ENCODE measurements at regions not wholly inside any gene's neighbourhood (a gene's known extent, or its start where the extent isn't known, plus 50 kb on each side); places are given as distances from the start of the nearest gene placed in this dataset.

- Histone ChIP-seq H3K9me3 (ENCODE audit: control insufficient read depth, insufficient read depth, low read depth, low read length) (no peaks in the 10 kb centered on the region), H3K79me2 (ENCODE audit: control insufficient read depth, insufficient read depth, low read length) (no peaks in the 10 kb centered on the region), H3K9ac (ENCODE audit: insufficient read depth, low read length) (no peak overlapping the region), H3K4me1 (ENCODE audit: control insufficient read depth, extremely low read depth, insufficient read depth, low read length) (no peaks in the 10 kb centered on the region), H4K20me1 (ENCODE audit: control insufficient read depth, extremely low read depth, insufficient read depth, low read length) (no peaks in the 10 kb centered on the region), H3K4me2 (ENCODE audit: extremely low read depth, insufficient read depth, low read length) (no peak overlapping the region), H2AFZ (ENCODE audit: low read length) (no peak overlapping the region), H3K27ac (ENCODE audit: insufficient read depth, low read length) (no peak overlapping the region), H3K4me3 (replicated peaks in 1 of 4; ENCODE audit: control extremely low read depth in 1 of 4, insufficient read depth in 1 of 4, low read depth in 3 of 4, low read length in 4 of 4) (no peak overlapping the region), H3K36me3 (ENCODE audit: control insufficient read depth, insufficient read depth, low read length) (no peaks in the 10 kb centered on the region), H3K27me3 (ENCODE audit: control insufficient read depth, insufficient read depth, low read length) (no peaks in the 10 kb centered on the region)
- TF ChIP-seq EZH2 (IDR thresholded peaks at IDR 0.05; ENCODE audit: low read length, missing control alignments) = no peak
- no peak for TF ChIP-seq CTCF (conservative IDR thresholded peaks at IDR 0.05 in 1 of 2, IDR thresholded peaks at IDR 0.05 in 1 of 2; ENCODE audit: low read depth in 1 of 2, low read length in 2 of 2)
- DNase-seq (ENCODE audit: low read depth in 2 of 2) = no peak
Observed at GRCh38 chr7:47715631-47716068, 133.7 kb upstream of the TNS3 start.

- Histone ChIP-seq H3K36me3 (ENCODE audit: control insufficient read depth, insufficient read depth, low read length) (no peaks in the 10 kb centered on the region), H3K4me2 (ENCODE audit: extremely low read depth, insufficient read depth, low read length) (no peak overlapping the region), H4K20me1 (ENCODE audit: control insufficient read depth, extremely low read depth, insufficient read depth, low read length) (no peaks in the 10 kb centered on the region), H3K27ac (ENCODE audit: insufficient read depth, low read length) (no peak overlapping the region), H3K4me3 (replicated peaks in 1 of 4; ENCODE audit: control extremely low read depth in 1 of 4, insufficient read depth in 1 of 4, low read depth in 3 of 4, low read length in 4 of 4) (no peak overlapping the region), H3K9me3 (ENCODE audit: control insufficient read depth, insufficient read depth, low read depth, low read length) (no peaks in the 10 kb centered on the region), H3K9ac (ENCODE audit: insufficient read depth, low read length) (no peak overlapping the region), H3K79me2 (ENCODE audit: control insufficient read depth, insufficient read depth, low read length) (no peaks in the 10 kb centered on the region), H3K27me3 (ENCODE audit: control insufficient read depth, insufficient read depth, low read length) (no peaks in the 10 kb centered on the region), H3K4me1 (ENCODE audit: control insufficient read depth, extremely low read depth, insufficient read depth, low read length) (no peaks in the 10 kb centered on the region), H2AFZ (ENCODE audit: low read length) (no peak overlapping the region)
- TF ChIP-seq CTCF (conservative IDR thresholded peaks at IDR 0.05 in 1 of 2, IDR thresholded peaks at IDR 0.05 in 1 of 2; ENCODE audit: low read depth in 1 of 2, low read length in 2 of 2) = no peak
- TF ChIP-seq EZH2 (IDR thresholded peaks at IDR 0.05; ENCODE audit: low read length, missing control alignments) = no peak
- DNase-seq (ENCODE audit: low read depth in 2 of 2) = no peak
Observed at GRCh38 chr7:47714669-47715607, 133.0 kb upstream of the TNS3 start.

- no peak for DNase-seq (ENCODE audit: low read depth in 2 of 2)
Observed at GRCh38 chr7:47713595-47713994, 131.7 kb upstream of the TNS3 start.

More at GRCh38 chr7:47713595-47713994, 131.7 kb upstream of the TNS3 start:
- Histone ChIP-seq H3K9ac (ENCODE audit: insufficient read depth, low read length) (no peak overlapping the region), H3K27ac (ENCODE audit: insufficient read depth, low read length) (no peak overlapping the region), H3K4me1 (ENCODE audit: control insufficient read depth, extremely low read depth, insufficient read depth, low read length) (no peaks in the 10 kb centered on the region), H3K36me3 (ENCODE audit: control insufficient read depth, insufficient read depth, low read length) (no peaks in the 10 kb centered on the region), H3K4me3 (replicated peaks in 1 of 4; ENCODE audit: control extremely low read depth in 1 of 4, insufficient read depth in 1 of 4, low read depth in 3 of 4, low read length in 4 of 4) (no peak overlapping the region), H3K4me2 (ENCODE audit: extremely low read depth, insufficient read depth, low read length) (no peak overlapping the region), H3K27me3 (ENCODE audit: control insufficient read depth, insufficient read depth, low read length) (no peaks in the 10 kb centered on the region), H3K9me3 (ENCODE audit: control insufficient read depth, insufficient read depth, low read depth, low read length) (no peaks in the 10 kb centered on the region), H4K20me1 (ENCODE audit: control insufficient read depth, extremely low read depth, insufficient read depth, low read length) (no peaks in the 10 kb centered on the region), H3K79me2 (ENCODE audit: control insufficient read depth, insufficient read depth, low read length) (no peaks in the 10 kb centered on the region), H2AFZ (ENCODE audit: low read length) (no peak overlapping the region)
- TF ChIP-seq EZH2 (IDR thresholded peaks at IDR 0.05; ENCODE audit: low read length, missing control alignments) (no peak), CTCF (conservative IDR thresholded peaks at IDR 0.05 in 1 of 2, IDR thresholded peaks at IDR 0.05 in 1 of 2; ENCODE audit: low read depth in 1 of 2, low read length in 2 of 2) (no peak)

Data from fibroblast of lung (primary cell).